NCI-H226 (cell line): ENCODE measurements at regions not wholly inside any gene's neighbourhood (a gene's known extent, or its start where the extent isn't known, plus 50 kb on each side); places are given as distances from the start of the nearest gene placed in this dataset.

Experiments
- DNase-seq: peaks from one replicate; pipeline ENCODE4 v3.0.0-alpha.2; 2015

DNA sequence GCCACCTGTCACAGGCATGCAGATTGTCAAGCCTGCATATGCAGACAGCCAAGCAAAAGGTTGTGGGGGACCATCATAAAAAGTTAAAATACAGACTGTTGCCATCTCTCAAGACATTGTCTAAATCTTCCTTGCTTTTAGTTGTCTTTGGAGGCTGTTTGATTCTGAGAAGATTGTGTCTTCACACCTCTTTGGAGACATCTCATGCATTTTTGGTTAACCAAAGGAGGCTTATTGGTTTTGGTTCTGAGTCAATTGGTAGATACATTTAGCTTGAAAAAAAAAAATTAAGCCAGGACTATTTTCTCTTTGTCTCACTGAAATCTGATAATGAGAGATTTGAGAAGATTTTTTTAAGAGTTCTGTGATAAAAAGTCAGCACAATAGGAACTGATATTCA is 217.6 kb downstream of the LYPLAL1 start:
- no peak for DNase-seq

DNA sequence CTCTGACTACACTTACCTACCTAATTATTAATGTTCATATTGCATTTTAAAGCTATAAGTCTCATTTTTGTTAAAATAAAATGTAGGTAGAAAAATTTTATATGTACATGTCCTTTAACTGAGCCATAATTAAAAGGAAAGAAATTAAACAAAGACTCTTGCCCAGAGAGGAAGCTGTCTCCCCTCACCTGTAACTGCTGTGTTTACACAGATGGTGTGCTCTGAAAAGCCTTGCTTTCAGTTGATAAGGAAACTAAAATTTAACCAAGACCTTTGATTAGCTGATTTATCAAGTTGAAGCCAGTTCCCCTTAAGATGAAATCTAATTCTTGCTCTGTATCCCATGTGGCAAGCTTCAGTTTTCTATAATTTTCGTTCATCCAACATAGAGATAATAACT is 213.5 kb downstream of the LYPLAL1 start:
- DNase-seq: no peak

DNA sequence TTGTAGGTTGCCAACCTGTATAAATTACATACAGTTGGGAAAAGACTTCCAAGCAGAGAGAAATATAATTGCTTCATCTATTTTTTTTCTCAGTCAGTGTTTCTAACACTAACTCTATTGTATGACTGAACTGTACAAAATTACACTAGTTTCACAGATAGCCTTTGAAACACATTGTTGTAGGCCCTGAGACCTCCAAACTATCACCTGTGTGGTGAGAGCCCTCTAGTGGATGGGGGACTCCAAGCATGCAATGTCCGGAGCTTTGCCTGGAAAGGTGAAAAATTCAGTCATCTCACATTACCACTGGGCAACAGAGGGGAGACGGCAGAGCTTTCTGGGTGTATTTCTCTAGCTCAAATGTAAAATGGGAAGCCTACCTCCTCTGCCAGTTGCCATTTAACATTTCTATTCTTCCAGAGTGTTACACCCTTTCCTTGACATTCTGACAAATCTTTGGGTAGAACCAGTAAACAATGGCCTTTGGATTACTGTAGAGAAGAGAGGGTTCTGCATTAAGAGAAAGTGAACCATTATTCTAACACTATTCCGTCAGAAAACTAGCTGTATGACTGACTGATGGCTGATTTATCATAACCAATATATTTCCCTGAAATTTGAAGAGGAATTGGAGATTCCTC is 212.2 kb downstream of the LYPLAL1 start:
- DNase-seq: peak; percentile 29

- DNase-seq: no peak
Measured at GRCh38 chr1:219383281-219383680, 209.6 kb downstream of the LYPLAL1 start.

GRCh38 chr1:219381396-219381795 is 207.7 kb downstream of the LYPLAL1 start:
- DNase-seq: no peak

- DNase-seq: no peak
Measured at GRCh38 chr1:219380463-219380862, 206.8 kb downstream of the LYPLAL1 start.

DNA sequence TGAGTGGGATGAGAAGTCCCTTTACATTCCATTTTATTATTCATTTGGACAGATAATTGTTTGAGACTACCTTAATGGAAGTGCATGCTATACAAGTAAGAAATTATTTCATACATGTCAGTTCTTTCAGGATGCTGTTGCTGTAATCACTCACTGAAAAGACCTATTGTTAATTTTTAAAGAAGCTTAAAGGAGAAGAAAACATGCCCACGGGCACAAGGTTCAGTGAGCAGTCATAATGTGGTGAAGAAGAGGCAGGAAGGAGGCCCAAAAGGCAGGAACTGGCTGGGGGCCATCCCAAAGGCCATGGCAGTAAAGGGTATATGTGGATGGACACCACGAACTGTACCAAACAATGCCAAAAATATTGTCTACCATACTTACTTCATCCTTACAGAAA is 206.0 kb downstream of the LYPLAL1 start:
- no peak for DNase-seq

- no peak for DNase-seq
Measured at GRCh38 chr1:219374636-219375035, 201.0 kb downstream of the LYPLAL1 start.

- DNase-seq: no peak
Measured at GRCh38 chr1:219374046-219374566, 200.4 kb downstream of the LYPLAL1 start.

DNA sequence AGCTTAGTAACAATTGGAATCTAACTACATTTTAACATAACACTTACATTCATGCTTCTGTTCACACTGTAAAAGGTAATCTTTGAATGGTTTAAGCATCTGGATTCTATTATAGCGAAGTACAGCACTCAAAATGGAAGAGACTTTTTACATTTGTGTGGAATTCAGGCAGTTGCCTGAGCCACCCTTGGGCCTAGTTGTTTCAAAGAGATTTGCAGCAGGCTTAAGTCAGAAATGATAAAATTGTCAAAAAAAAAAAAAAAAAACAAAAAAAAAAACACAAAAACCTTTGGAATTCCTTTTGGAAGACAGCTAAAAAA is 199.9 kb downstream of the LYPLAL1 start:
- DNase-seq: no peak

DNA sequence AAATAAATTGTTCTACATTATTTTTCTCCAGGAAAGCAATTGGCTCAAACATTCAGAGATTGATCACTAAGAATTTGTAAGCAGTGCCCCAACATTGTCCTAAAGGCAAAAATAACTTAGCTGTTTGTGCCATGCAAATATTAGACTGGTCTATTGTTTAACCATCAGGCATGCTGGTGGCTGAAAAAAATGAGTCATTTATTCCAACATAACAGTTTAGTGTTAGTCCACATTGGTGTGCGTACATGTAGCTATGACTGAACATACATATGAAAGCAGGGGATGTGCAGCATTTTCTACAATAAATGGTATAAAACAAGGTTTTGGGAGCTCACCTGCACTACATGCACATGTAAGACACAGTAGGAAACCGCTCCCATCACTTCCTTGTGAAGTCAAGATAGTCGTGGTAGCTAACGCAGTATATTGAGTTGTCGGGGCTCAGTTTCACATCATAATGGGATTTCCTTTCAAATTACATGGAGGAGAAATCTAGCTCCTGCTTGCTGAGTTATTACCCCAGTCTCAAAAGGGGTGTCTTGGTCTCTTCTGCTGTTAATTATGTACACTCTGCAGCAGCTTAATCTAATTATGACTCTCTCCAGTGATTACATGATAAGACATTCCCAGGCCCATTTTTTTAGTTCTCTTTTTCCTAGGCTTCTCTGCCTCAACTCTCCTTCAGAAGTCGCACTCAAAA is 199.4 kb downstream of the LYPLAL1 start:
- no peak for DNase-seq

DNA sequence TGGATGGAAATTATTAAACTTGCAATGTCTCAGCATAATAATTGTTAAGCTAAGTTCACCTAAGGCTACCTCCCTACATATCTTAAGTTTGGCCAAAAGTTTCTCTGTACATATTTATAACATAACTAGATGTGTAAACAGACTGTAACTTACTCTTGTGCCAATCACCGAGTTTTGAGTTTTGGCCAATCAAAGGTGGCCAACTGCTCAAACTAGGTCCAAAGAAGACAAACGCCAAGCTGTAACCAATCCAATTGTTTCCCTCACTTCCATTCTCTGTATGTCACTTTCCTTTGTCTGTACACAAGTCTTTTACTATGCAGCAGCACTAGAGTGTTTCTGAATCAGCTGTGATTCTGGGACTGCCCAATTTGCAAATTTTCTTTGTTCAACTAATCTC is 197.8 kb downstream of the LYPLAL1 start:
- DNase-seq: no peak

- DNase-seq: no peak
Measured at GRCh38 chr1:219367496-219367895, 193.8 kb downstream of the LYPLAL1 start.

DNA sequence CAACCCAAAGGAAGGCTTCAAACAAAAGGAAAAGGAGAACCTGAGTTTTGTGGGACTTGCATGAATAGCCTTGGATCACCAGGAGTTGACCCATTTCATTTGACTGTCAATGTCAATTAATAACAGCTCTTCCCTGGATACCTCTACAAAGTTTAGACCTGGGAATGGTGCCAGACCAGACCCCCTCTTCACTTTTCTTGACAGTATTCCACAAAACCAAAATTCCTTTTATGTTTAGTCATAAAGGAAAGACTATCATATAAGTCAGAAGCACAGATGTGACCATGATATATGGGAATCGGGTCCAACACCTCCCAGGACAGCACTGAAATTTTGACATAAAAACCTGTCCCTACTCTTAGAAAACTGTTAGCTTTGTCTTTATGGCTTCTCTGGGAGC is 191.8 kb downstream of the LYPLAL1 start:
- no peak for DNase-seq

- DNase-seq: no peak
Measured at GRCh38 chr1:219362702-219363101, 189.0 kb downstream of the LYPLAL1 start.

DNA sequence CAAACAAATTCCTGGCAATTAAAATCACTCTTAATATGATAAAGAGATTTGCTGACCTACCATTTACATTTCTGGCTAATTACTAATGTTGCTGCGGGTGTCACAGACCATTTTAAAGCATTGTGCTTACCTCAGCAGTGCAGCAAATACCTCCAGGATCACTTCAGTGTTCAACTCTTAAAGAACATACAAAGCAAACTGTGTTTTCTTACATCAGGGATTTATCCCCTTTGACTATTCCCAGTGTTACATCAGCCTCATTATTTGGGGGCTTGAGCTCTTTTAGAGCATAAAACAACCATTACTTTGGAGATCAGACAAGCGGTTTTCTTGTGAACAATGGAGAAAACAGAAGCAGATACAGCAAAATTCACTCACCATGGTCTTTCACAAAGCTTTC is 185.4 kb downstream of the LYPLAL1 start:
- no peak for DNase-seq

DNA sequence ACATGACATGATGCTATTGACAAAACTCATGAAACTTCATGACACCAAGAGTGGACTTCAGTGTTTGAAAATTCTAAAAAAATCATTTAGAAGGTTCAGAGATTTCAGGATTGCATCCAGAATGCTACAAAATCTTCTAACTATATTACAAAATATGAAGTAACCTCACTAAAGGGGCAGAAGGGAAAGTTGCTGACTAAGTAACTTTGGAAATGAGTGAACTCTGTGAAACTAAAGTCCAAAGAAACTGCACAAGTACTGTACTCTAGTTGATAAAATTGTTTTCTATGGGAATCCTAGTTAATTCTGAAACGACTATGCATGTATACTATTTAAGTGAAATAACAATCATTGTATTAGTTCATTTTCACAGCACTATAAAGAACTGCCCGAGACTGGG is 184.4 kb downstream of the LYPLAL1 start:
- no peak for DNase-seq

DNA sequence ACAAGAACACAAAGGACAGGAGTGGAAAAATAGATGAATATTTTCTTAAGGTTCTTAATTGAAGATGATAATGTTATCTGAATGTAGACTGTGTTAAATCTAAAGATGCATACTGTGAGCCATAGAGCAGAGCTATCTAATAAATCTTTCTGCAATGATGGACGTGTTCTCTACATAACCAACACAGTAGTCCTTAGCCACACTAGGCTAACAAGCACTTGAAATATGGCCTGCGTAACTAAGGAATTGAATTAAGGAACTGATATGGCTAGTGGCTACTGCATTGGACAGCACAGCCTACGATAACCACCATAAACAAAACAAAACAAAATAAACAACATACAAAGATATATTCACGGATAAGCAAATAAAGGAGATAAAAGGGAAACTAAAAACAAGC is 181.3 kb downstream of the LYPLAL1 start:
- no peak for DNase-seq

- peak; percentile 7 for DNase-seq
Measured at GRCh38 chr1:219352961-219353651, 179.4 kb downstream of the LYPLAL1 start.

DNA sequence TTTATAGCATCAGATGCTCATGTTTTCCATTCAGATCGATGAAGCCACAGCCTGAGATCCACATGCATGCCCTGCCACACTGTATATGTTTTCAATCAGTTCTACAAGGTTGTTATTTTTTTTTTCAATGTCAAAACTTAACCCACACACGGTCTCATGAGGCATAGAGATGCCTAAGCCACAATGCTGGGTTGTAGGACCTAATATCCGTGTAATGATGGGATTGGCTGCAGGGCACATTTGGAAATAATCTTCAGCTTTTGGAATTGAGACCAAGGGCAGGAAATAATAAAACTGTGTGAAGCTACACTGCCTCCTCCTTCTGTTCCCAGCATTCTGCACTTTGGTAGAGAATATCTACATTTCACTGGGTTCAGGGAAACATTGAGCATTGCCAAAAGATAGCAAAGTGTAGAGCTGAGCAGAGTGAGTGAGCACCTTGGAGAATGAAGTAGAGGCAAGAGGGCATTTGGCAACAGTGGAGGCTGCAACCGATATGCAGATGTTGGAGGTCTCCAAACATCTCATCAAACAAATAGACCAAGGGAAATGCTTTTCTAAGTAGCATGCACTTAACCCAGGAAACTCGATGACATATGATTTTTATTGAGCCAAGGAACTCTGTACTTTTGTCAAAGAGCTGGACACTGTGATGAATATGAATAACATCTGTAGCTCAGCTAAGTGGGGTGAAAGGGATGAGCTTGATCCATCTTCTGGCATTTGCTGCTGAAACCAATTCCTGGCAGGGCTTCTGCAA is 176.7 kb downstream of the LYPLAL1 start:
- no peak for DNase-seq

DNA sequence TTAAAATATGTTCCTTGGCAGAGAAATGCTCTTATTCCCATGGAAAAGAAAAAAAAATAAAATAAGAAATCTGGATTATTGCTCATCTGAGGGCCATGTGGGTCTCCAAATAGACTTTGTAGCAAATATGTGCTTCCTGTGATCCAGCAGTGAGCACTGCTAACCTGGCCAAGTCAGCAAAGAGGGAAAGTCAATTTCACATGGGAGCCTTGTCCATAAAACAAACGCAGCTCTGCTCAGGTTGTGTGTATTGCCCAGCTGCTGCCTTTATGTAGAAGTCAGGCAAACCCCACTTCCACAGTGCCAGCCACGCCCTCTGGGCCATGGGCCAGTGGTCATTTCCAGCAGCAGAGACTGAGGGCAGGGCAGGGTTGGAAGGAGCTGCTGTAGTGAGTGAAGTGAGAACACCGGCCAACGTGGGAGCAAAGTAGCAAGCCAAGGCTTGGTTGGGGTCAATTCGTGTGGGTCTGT is 174.3 kb downstream of the LYPLAL1 start:
- no peak for DNase-seq

GRCh38 chr1:219347376-219347775 is 173.7 kb downstream of the LYPLAL1 start:
- no peak for DNase-seq

DNA sequence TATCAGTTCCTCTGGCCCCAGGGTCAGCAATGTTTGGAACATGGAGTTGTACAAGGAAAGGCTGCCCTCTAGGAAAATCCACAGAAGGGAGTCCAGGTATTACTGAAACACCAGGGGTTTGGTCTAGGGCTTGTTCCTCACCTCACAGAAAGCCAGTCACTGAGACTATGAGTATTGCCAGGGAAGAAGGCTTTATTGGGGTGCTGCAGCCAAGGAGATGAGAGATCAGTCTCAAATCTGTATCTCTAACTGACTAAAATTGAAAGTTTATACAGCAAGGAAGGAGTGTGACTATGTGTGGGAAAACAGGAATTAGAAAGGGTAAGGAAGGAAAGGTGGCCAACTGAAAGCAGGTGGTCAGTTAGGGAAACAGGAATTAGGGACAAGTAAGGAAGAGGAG is 172.3 kb downstream of the LYPLAL1 start:
- DNase-seq: no peak
